ENCODE measurements at regions not wholly inside any gene's neighbourhood (a gene's known extent, or its start where the extent isn't known, plus 50 kb on each side); places are given as distances from the start of the nearest gene placed in this dataset.

GRCh38 chr15:70306582-70306981 lies 208.9 kb upstream of the TLE3 start:
- no peak for TF ChIP-seq CTCF (IDR thresholded peaks at IDR 0.05)
- no peak for TF ChIP-seq POLR2A (IDR thresholded peaks at IDR 0.05)
